Upper lobe of right lung (tissue), 1 donor: ENCODE measurements at regions not wholly inside any gene's neighbourhood (a gene's known extent, or its start where the extent isn't known, plus 50 kb on each side); places are given as distances from the start of the nearest gene placed in this dataset.

Source experiments
- ATAC-seq: fragments of 200-7000 bp; cut with Tn5 transposase; one replicate; pipeline ENCODE4 v1.9.1; 2020; ENCODE audit warnings: mild to moderate bottlenecking, moderate library complexity
- DNase-seq: peaks from one replicate; pipeline ENCODE4 v3.0.0-alpha.2; 2020
- H3K27ac ChIP-seq: fragments of 200-600 bp; one replicate; pipeline ENCODE4 v1.8.0; 2022
- H3K27me3 ChIP-seq: fragments of 200-600 bp; one replicate; pipeline ENCODE4 v1.8.0; 2022; ENCODE audit warnings: mild to moderate bottlenecking
- H3K36me3 ChIP-seq: fragments of 200-600 bp; one replicate; pipeline ENCODE4 v1.8.0; 2022
- H3K4me1 ChIP-seq: fragments of 200-600 bp; one replicate; pipeline ENCODE4 v1.8.0; 2022
- H3K4me3 ChIP-seq: fragments of 200-600 bp; one replicate; pipeline ENCODE4 v1.8.0; 2022; ENCODE audit warnings: mild to moderate bottlenecking
- H3K9me3 ChIP-seq: fragments of 200-600 bp; one replicate; pipeline ENCODE4 v1.8.0; 2022
- intact Hi-C: fragments of 100-400 bp; cut with DNase I; formaldehyde crosslinking; loops from one replicate; pipeline ENCODE4 v1.11.0; 2022
- TF ChIP-seq, protein P1 (sequence below): fragments of 200-600 bp; IDR thresholded peaks from one replicate; pipeline ENCODE4 v1.8.0; 2022; ENCODE audit warnings: antibody characterized with exemption
- donor health status: DM: no; HTN: yes; CAD: no; lungs with severe emphysema.

DNA sequence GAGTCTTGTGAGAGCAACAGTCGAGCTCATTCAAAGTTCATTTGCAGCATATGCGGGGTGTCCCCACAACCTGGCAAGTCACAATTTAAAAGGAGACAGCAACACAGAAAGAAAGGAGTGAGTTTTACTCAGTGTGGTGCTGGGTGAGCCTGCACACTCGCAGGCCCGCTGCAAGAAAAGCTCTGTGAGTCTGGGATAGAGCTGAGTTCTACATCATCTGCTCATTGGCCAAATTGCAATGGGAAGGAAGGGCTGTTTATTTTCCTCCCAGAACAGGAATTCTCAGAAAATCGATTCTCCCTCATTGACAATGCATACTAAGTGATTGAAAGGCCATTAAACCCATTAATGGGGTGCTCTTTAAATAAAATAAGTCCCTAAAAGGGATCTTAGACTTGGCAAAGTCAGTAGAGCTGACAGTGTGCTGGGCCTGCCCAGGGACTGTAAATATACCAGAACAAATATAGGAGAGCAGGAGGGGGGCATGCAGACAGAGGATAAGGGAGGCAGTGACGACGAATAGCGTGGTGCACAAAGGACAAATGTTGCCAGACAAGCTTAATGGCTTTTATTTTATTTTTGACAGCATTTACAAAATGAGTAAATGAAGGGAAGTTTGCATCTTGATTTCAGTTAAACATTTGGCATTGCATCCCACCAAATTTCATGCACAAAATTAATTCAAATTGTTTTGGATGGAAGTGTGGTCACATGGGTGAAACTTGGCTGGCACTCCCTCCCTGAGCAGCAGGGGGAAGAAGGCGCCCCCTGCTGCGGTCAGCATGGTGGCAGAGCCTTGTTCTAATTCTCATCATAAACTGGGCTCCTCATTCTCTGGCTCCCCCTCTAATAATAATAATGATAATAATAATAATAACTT lies 215.7 kb downstream of the SNX10 start:
- Histone ChIP-seq H3K9me3 (no peaks in the 10 kb centered on the region), H3K4me1 (no peaks in the 10 kb centered on the region), H3K27me3 (no peaks in the 10 kb centered on the region), H3K4me3 (no peak overlapping the region), H3K36me3 (no peaks in the 10 kb centered on the region), H3K27ac (no peak overlapping the region)
- no peak for ATAC-seq
- TF ChIP-seq, protein P1, sequence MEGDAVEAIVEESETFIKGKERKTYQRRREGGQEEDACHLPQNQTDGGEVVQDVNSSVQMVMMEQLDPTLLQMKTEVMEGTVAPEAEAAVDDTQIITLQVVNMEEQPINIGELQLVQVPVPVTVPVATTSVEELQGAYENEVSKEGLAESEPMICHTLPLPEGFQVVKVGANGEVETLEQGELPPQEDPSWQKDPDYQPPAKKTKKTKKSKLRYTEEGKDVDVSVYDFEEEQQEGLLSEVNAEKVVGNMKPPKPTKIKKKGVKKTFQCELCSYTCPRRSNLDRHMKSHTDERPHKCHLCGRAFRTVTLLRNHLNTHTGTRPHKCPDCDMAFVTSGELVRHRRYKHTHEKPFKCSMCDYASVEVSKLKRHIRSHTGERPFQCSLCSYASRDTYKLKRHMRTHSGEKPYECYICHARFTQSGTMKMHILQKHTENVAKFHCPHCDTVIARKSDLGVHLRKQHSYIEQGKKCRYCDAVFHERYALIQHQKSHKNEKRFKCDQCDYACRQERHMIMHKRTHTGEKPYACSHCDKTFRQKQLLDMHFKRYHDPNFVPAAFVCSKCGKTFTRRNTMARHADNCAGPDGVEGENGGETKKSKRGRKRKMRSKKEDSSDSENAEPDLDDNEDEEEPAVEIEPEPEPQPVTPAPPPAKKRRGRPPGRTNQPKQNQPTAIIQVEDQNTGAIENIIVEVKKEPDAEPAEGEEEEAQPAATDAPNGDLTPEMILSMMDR, result no peak
- no peak for DNase-seq
- intact Hi-C loops, result no loop called here

DNA sequence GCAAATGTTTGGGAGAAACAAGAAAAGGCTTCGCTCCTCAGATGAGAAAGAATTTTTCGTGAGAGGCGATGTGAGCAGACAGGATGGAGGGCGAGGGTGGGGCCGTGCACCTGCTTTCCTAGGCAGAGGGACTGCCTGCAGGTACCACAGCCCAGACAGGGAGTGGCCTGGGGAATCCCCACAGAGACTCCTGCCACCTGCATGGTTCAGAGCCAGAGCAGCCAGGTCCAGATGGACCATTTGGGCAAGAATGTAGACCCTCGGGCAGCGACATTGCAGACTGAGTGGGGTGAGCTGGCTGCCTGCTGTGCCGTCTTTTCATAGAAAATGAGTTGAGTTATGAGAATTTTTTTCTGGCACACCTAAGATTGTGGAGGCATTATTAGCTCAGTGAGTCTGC lies 216.8 kb downstream of the SNX10 start:
- H3K9me3 ChIP-seq, result no peaks in the 10 kb centered on the region
- ATAC-seq (no peak), DNase-seq (no peak)
- no peaks in the 10 kb centered on the region for H3K4me1 ChIP-seq
- H3K36me3 ChIP-seq, result no peaks in the 10 kb centered on the region
- H3K27ac ChIP-seq, result no peak overlapping the region
- TF ChIP-seq, protein P1, result no peak
- no peaks in the 10 kb centered on the region for H3K27me3 ChIP-seq
- intact Hi-C loops, result no loop called here
- H3K4me3 ChIP-seq, result no peak overlapping the region

DNA sequence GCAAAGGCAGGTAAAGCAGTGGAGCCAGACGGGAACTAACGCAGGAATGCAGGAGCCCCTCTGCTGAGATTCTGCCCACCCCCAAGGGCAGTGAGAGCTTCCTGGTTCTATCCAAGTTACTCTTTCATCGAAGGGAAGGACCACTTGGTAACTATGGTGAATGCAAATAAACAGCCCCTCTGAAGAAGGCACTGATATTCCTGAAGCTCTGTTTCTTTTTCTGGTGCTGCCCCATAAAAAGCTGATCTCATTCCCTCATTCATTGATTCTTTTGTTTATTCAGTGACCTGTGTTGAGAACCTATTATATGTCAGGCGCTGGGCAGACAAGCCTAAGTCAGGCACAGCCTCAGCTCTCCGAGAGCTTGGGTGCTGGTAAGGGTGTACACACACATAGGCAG lies 217.3 kb downstream of the SNX10 start:
- intact Hi-C loops, result no loop called here
- DNase-seq, result no peak

DNA sequence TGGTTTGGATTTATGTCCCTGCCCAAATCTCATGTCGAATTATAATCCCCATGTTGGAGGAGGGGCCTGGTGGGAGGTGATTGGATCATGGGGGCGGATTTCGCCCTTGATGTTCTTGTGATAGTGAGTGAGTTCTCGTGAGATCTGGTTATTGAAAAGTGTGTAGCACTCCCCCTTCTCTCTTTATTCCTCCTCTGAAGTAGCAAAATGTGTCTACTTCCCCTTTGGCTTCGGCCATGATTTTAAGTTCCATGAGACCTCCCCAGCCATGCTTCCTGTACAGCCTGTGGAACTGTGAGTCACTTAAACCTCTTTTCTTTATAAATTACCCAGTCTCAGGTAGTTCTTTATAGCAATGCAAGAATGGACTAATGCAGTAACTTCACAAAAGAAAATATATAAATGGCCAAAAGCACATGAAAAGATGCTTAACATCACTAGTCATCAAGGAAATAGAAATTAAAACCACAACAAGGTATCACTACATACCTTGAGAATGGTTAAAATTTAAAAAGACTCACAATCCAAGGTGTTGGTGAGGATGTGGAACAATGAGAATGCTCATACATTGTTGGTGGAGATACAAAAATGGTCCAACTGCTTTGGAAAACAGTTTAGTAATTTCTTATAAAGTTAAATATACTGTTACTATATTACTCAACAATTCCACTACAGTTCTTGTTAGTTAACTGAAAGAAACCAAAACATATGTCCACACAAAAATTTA lies 218.7 kb downstream of the SNX10 start:
- TF ChIP-seq, protein P1, result no peak
- no peaks in the 10 kb centered on the region for H3K36me3 ChIP-seq
- no peak overlapping the region for H3K4me3 ChIP-seq
- intact Hi-C loops, result no loop called here
- H3K27me3 ChIP-seq, result no peaks in the 10 kb centered on the region
- DNase-seq (no peak), ATAC-seq (no peak)
- no peak overlapping the region for H3K27ac ChIP-seq
- no peaks in the 10 kb centered on the region for H3K9me3 ChIP-seq
- H3K4me1 ChIP-seq, result no peaks in the 10 kb centered on the region

More for the DNA sequence above, 217.3 kb downstream of the SNX10 start:
- H3K36me3 ChIP-seq, result no peaks in the 10 kb centered on the region
- H3K9me3 ChIP-seq, result no peaks in the 10 kb centered on the region
- H3K27me3 ChIP-seq, result no peaks in the 10 kb centered on the region
- no peak for ATAC-seq
- H3K4me1 ChIP-seq, result no peaks in the 10 kb centered on the region
- H3K4me3 ChIP-seq, result no peak overlapping the region
- TF ChIP-seq, protein P1, result no peak
- no peak overlapping the region for H3K27ac ChIP-seq

DNA sequence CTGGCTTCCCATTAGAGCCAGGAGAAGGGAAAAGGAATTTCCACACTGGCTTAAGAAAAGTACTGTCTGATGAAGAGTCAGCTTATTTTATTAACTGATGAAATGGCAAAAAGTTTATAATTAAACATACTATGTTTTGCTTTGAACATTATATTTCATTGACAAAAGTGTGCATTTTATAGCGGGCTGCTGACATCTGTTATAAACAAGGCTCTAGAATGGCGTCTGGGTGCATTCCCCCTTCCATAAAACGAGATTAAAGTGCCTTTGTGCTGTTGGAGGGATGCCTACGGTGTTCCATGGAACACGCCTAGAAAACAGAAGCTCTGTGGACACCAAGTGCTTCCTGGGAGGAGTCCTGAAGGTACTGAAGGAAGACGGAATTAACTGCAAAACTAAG lies 220.2 kb downstream of the SNX10 start:
- Histone ChIP-seq H3K27me3 (no peaks in the 10 kb centered on the region), H3K36me3 (no peaks in the 10 kb centered on the region), H3K4me3 (no peak overlapping the region), H3K9me3 (no peaks in the 10 kb centered on the region), H3K4me1 (no peaks in the 10 kb centered on the region), H3K27ac (no peak overlapping the region)
- TF ChIP-seq, protein P1, result no peak
- intact Hi-C loops, result no loop called here
- DNase-seq (no peak), ATAC-seq (no peak)
